ENCODE measurements at regions not wholly inside any gene's neighbourhood (a gene's known extent, or its start where the extent isn't known, plus 50 kb on each side); places are given as distances from the start of the nearest gene placed in this dataset.

DNA sequence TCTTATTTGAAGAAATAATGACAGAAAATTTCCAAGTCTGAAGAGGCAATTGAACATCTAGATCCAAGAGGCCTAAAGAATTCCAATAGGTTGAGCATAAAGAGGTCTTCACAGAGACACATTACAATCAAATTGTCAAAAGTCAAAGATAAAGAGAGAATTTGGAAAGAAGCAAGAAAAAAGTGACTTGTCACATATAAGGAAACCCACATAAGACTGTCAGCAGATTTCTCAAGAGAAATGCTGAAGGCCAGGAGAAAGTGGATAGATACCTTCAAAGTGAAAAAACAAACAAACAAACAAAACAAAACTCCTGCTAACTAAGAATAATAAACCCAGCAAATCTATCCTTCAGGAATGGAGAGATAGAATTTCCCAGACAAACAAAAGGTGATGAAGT lies 118.1 kb upstream of the LGR5 start (continued):
- TF ChIP-seq, protein P1, sequence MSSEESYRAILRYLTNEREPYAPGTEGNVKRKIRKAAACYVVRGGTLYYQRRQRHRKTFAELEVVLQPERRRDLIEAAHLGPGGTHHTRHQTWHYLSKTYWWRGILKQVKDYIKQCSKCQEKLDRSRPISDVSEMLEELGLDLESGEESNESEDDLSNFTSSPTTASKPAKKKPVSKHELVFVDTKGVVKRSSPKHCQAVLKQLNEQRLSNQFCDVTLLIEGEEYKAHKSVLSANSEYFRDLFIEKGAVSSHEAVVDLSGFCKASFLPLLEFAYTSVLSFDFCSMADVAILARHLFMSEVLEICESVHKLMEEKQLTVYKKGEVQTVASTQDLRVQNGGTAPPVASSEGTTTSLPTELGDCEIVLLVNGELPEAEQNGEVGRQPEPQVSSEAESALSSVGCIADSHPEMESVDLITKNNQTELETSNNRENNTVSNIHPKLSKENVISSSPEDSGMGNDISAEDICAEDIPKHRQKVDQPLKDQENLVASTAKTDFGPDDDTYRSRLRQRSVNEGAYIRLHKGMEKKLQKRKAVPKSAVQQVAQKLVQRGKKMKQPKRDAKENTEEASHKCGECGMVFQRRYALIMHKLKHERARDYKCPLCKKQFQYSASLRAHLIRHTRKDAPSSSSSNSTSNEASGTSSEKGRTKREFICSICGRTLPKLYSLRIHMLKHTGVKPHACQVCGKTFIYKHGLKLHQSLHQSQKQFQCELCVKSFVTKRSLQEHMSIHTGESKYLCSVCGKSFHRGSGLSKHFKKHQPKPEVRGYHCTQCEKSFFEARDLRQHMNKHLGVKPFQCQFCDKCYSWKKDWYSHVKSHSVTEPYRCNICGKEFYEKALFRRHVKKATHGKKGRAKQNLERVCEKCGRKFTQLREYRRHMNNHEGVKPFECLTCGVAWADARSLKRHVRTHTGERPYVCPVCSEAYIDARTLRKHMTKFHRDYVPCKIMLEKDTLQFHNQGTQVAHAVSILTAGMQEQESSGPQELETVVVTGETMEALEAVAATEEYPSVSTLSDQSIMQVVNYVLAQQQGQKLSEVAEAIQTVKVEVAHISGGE (CRISPR knock-in tag; IDR thresholded peaks at IDR 0.05): no peak
- TF ChIP-seq ZC3H11A (IDR thresholded peaks at IDR 0.05; ENCODE audit: low read depth, low read length) (no peak), PHTF2 (CRISPR knock-in tag; IDR thresholded peaks at IDR 0.05) (no peak), FOXM1 (IDR thresholded peaks at IDR 0.05; ENCODE audit: low read depth) (no peak), FOXM1 (CRISPR knock-in tag; IDR thresholded peaks at IDR 0.05; ENCODE audit: low read depth) (no peak), TAL1 (IDR thresholded peaks at IDR 0.05) (no peak), RERE (CRISPR knock-in tag; IDR thresholded peaks at IDR 0.05; ENCODE audit: borderline replicate concordance) (no peak), SRSF1 (IDR thresholded peaks at IDR 0.05; ENCODE audit: low read depth, low read length) (no peak), NR4A1 (CRISPR knock-in tag; IDR thresholded peaks at IDR 0.05) (no peak), NR4A1 (tag; IDR thresholded peaks at IDR 0.05) (no peak), NFE2 (IDR thresholded peaks at IDR 0.05; ENCODE audit: low read depth) (no peak)
- TF ChIP-seq, protein P2, sequence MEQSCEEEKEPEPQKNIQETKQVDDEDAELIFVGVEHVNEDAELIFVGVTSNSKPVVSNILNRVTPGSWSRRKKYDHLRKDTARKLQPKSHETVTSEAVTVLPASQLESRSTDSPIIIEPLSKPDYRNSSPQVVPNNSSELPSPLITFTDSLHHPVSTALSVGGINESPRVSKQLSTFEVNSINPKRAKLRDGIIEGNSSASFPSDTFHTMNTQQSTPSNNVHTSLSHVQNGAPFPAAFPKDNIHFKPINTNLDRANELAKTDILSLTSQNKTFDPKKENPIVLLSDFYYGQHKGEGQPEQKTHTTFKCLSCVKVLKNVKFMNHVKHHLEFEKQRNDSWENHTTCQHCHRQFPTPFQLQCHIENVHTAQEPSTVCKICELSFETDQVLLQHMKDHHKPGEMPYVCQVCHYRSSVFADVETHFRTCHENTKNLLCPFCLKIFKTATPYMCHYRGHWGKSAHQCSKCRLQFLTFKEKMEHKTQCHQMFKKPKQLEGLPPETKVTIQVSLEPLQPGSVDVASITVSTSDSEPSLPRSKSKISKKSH (CRISPR knock-in tag; IDR thresholded peaks at IDR 0.05): 0 out of 2 replicates have a peak, but pooled peaks have one; percentile 12
- TF ChIP-seq, protein P3, sequence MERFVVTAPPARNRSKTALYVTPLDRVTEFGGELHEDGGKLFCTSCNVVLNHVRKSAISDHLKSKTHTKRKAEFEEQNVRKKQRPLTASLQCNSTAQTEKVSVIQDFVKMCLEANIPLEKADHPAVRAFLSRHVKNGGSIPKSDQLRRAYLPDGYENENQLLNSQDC (CRISPR knock-in tag; IDR thresholded peaks at IDR 0.05): no peak
- TF ChIP-seq, protein P4, sequence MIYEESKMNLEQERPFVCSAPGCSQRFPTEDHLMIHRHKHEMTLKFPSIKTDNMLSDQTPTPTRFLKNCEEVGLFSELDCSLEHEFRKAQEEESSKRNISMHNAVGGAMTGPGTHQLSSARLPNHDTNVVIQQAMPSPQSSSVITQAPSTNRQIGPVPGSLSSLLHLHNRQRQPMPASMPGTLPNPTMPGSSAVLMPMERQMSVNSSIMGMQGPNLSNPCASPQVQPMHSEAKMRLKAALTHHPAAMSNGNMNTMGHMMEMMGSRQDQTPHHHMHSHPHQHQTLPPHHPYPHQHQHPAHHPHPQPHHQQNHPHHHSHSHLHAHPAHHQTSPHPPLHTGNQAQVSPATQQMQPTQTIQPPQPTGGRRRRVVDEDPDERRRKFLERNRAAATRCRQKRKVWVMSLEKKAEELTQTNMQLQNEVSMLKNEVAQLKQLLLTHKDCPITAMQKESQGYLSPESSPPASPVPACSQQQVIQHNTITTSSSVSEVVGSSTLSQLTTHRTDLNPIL (CRISPR knock-in tag; IDR thresholded peaks at IDR 0.05): no peak
- TF ChIP-seq, protein P5, sequence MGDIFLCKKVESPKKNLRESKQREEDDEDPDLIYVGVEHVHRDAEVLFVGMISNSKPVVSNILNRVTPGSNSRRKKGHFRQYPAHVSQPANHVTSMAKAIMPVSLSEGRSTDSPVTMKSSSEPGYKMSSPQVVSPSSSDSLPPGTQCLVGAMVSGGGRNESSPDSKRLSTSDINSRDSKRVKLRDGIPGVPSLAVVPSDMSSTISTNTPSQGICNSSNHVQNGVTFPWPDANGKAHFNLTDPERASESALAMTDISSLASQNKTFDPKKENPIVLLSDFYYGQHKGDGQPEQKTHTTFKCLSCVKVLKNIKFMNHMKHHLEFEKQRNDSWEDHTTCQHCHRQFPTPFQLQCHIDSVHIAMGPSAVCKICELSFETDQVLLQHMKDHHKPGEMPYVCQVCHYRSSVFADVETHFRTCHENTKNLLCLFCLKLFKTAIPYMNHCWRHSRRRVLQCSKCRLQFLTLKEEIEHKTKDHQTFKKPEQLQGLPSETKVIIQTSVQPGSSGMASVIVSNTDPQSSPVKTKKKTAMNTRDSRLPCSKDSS (IDR thresholded peaks at IDR 0.05; ENCODE audit: low read depth, partially characterized antibody): peak; percentile 75
